NCI-H82 (cell line): ENCODE measurements at regions not wholly inside any gene's neighbourhood (a gene's known extent, or its start where the extent isn't known, plus 50 kb on each side); places are given as distances from the start of the nearest gene placed in this dataset.

Experiments used
- DNase-seq: peaks from one replicate; lab custom pipeline; 2025; lab: John Stamatoyannopoulos, UW

DNA sequence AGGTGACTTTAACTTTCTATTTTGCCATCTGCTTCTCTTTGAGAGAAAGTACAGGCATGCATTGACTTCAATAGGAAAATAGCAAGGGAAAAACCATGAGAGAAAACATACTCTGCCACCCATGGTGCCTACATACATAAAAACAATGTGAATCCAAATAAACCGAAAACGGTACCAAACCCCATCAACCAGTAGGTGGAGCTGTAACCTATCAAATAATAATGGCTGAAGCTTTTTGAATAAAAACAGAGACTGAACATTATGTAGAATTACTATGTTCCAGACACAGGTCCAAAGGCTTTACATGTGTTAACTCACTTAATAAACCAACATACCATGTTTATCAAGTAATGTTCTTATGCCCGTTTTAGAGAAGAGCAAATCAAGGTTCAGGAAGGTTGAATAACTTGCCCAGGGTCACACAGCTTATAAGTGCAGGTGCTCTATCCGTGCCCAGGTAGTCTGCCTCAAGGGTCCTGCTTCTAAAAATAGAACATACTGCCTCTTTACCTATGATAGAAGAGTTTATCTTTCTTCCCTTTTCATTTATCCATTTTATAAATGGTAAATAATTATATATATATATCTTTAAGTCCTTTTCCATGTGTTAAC lies 293.9 kb upstream of the SYT4 start:
- DNase-seq = peak; percentile 71

DNA sequence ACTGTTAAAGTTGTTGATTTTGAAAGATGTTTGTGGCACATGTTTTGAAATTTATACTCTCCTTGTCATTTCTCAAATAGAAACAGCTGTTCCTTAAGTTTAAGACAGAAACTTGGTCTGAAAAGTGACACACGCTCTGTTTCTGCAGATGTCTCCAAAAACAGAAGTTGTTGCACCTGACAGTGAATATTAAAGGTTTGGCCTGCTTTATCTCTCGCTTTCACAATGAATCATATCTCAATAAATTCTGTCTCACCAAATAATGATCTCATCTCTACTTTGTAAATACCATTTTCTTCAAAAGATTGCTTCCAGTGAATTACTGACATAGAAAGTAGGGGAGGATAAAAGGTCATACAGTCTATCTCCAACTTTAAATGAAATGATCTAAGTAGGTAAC lies 294.9 kb upstream of the SYT4 start:
- DNase-seq = no peak

DNA sequence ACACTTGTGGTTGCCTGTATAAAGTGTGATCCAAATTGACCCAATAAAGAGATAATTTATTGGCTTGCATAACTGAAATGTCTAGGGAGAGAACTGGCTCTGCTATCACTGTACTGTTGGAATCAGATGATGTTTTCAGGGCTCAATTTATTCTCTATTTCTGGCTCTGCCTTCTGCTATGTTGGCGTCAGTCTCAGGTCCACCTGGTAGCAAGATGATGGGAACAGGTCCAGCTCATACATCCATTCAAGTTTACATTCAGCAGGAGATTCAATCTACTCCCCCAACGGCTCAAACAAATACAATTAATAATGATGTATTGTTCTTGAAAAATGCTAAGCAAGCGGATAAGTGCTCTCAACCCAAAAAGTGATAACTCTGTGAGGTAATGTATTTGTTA lies 297.7 kb upstream of the SYT4 start:
- no peak for DNase-seq

DNA sequence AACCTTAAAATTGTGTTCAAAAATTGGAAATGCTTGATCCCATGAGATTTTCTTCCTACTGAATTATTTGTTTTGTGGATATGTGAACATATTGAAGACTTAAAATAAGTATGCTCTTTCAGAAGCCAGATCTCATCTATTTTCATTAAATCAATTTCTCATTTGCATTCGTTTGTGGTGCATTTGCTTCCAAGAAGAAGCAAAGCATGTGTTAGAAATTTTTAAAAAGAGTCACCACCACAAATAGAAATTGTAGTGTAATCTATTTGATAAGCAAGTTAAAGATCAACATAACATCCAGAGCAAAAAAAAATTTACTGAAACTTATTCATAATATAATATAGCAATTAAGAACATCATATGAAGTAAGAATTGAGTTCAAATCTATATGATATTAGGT lies 300.9 kb upstream of the SYT4 start:
- DNase-seq = no peak

DNA sequence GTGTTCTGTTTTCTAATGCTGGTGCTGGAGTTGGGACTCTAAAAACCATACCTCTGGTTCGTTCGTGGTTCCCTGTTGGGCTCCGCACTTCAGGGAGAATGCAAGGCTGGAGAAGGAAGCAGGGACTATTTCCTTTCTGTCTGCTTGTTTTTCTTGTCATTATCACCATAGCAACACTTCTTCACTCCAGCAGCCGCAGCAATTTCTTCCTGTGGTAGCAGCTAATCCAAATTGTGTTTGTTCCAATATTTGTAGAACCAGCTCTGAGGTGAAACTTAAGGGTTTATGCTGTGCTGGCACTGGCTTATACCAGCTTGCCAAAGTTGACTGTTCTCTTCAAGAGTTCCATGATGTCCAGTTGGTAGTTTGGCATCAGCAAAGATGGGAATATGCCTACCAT lies 301.4 kb upstream of the SYT4 start:
- no peak for DNase-seq

DNA sequence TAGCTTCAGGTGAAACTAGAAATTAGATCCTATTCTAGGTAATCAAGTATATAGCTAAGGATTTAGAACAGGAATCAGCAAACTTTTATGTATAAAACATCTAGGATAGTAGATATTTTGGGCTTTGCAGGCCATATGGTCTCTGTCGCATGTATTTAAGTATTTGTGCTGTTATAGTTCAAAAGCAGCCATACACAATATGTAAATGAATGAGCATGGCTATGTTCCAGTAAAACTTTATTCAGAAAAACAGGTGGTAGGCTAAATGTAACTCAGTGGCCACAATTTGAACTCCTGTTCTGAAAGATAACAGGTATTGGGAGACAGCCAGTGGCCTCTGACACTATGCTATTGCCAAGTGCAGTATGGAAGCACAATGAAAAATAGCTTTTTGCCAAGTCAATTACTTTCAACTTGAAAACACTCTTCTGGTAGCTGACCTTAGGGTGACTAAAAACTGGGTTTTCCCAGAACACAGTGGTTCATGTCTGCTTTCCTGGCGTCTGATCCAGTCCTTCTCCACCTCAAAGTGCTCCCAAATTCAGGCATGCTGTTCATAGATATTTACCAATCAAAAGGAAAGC lies 304.7 kb upstream of the SYT4 start:
- DNase-seq = no peak

- DNase-seq = peak; percentile 58
These were observed 310.4 kb upstream of the SYT4 start for GRCh38 chr18:43587538-43588153.

GRCh38 chr18:43588838-43589237 lies 311.5 kb upstream of the SYT4 start:
- no peak for DNase-seq

DNA sequence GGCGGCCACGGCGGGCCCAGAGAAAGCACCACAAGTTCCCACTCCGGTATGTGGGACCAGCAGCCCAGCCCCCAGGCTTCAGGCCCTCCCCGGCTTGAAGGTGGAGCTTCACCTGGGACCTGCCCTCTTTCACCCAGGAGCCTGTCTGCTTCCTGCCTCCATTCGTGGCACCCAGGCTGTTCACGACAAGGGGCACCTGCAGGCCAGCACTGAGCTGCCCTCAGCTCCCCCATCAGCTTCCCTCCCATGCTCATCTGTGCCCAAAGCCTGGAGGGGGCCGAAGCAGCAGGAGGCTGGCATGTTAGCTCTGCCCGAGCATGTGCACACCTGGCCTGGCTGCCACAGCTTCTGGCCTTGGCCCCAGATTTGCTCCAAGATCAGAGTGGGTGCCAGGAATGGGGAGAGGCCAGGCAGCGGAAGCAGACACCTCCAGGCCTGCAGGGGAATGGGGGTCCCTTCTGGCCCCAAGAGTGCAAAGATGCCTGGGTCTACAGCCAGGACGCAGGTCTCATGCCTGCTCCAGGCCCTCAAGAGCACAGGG lies 312.4 kb upstream of the SYT4 start:
- DNase-seq = no peak

DNA sequence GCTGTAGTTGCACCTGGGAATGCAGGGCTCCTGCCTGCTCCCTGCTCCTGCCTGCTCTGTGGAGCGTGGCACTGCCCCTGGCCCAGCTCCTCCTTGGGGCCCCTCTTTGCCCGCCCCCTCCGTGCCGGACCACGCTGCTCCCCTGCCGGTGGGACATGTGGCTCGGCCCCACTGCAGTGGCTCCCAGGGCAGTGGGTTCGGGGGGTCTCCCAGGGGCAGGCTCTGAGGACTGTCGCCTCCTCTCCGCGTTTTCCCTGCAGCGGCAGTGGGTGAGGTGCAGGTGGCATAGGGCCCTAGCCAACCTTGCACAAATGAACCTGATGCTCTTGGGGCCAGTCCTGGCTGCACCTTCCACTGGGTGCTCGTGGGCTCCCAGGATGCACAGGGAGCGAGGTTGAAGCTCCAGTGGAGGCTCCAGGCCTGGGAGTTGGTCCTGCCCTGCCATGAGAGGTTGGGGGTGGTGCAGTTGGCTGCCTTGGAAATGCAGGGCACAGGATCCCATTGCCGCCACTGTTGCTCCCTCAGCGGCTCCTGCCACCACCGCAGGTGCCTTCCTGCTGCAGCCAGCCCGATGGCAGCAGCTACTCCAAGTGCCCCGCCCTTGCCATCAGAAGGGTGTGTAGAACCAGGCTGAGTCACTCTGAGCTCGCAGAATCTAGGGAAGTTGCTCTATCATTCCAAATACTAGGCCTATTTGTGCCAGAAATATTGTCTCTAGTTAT lies 313.1 kb upstream of the SYT4 start:
- DNase-seq = no peak

DNA sequence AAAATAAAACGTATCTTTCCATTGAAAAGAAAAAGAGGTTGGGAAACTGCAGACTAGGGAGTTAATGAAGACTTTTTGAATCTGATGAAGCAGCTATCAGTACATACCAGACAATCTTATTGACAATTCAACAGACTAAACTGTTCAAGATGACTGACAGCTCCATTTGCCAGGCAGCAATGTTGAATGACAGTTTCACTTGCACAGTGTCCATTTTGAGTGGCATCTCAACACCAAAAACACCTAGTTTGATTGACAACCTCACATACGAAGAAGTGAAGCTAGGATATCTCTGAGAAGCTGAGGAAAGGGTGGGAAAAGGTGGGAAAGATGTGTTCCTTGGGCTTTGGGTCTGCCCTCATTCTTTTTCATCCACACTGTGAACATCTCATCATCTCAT lies 315.0 kb upstream of the SYT4 start:
- DNase-seq = no peak

DNA sequence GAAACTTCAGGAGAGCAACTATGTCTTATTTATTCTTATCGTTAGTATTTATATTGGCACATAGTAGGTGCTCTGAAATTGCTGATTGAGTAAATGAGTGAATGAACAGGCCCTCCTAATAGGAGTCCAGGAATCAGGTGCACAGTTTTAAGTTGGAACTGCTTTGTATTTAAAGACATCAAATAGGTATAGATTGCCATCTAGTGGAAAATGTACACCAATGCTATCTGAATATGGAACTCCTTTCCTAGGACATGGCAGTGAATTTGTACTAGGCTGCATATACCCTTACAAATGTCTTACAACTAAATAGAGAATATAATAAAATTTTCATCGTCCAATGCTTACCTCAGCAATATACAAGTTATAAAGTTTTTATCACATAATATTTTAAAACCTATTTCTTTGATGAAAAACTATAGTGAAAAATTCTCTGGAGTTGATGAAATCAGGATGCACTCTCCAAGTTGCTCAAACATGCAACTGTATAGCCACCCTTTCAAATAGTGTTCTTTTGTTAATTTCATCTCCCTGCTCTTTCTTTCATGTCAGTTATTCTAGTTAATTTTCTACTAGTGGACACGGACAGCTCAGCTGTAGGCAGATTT lies 318.9 kb upstream of the SYT4 start:
- peak; percentile 64 for DNase-seq

- no peak for DNase-seq
These were observed 324.1 kb upstream of the SYT4 start for GRCh38 chr18:43601432-43601831.

- DNase-seq = no peak
These were observed 327.9 kb upstream of the SYT4 start for GRCh38 chr18:43605224-43605623.

DNA sequence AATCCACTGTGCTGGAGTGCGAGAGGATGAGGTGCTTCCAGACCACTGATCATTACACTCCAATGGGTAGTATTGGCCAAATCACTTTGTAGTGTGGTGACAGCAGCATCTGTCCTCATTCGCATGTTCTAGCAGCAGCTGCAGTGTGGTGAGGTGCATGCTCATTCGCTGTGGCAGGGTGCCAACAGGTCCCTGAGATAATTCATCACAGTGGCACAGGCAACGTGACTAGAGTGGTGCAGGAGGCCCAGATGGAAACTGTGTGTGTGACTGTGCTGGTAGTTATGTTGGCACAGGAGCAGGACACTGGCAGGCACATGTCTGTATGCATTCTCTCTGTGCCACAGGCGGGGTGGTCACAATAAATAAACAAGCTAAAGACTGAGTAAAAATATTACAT lies 329.5 kb upstream of the SYT4 start:
- DNase-seq = no peak

DNA sequence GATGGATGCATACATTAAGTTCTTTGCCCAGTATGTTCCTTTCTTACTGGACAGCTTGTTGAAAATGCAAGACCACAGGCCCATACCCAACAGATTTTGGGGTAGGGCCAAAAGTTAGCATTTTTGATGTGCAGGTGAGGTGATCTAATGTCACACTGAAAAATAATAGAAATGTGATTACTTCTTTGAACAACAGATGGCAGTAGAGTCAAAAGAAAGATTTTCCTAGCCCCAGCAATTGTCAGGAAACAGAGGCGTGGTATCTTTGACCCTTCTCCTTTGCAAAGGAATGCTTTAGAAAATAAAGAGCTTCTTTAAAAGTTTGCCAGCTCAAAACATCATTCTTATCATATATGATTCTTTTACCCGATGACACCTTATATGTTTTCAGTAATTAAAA lies 343.6 kb upstream of the SYT4 start:
- DNase-seq = peak; percentile 48

- DNase-seq = no peak
These were observed 344.7 kb upstream of the SYT4 start for GRCh38 chr18:43622024-43622423.

- no peak for DNase-seq
These were observed 348.3 kb upstream of the SYT4 start for GRCh38 chr18:43625582-43625981.

DNA sequence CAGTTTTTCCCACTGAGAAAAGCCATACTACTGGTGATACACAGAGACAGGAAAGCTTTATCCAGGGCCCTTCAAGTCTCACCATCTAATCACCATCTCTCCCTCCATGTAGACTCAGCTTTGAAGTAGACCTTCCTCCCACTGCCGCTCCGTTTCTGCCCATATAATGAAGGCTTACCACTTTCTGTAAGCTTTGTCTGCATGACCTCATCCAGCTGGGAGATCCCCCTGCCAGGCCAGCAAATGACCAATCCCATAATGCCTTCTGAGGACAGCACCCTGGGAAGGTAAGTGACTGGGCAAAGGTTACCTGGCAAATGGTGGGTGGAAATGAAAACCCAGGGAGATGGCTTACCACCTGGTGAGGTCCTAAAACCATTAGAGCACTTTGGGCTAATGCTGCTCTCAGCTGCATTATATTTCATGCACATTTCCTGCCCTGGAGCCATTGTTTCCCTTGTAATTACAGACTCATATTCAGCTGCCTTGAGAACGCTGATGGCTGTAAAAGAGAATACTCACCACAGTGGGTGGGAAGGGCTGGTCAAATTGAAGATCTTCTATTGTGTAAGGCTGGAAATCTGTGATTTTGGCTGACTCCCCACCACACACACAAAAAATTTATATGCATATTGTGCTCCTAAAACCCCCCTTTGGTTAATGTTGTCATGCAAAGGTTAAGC lies 350.7 kb upstream of the SYT4 start:
- DNase-seq = no peak

DNA sequence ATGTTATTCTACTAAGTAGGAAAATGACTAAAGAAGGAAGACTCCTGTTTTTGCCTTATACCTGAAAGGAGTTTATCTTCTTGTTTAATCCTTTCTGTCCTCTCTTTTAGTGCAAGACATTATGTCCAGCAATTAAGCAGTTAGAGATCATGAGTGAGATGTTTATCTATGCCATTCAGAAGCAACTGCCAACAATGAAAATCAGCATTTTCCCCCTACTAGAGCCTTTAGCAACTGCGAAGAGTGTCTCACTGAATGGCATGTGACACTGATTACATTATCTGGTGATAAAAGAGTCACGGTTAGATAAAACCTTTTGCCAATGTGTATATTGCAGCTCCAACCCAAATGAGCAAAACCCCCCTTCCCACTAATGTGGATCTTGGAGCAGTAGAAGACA lies 357.7 kb upstream of the SYT4 start:
- no peak for DNase-seq

DNA sequence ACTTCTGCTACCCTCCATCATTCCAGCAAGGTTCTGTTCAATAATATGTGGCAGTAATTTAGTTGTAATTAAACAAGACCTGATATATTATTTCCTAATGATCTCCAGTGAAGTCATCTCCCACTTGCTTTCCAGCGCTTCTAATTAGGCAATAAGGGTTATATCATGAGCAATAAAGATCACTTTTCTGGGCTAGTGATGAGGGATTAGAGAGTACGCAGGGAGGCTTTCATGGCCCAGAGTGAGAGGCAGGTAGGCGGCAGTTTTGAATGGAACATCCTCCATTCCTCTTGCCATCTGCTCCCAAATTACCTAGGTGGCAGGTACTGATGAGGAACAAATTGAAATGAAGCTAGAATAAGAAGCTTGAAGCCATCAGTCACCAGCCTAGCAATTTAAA lies 358.1 kb upstream of the SYT4 start:
- no peak for DNase-seq

- no peak for DNase-seq
These were observed 365.5 kb upstream of the SYT4 start for GRCh38 chr18:43642727-43643330.
